ENCODE measurements at regions not wholly inside any gene's neighbourhood (a gene's known extent, or its start where the extent isn't known, plus 50 kb on each side); places are given as distances from the start of the nearest gene placed in this dataset.

GRCh38 chr5:31086839-31087415 is 106.6 kb upstream of the CDH6 start:
- no peak for TF ChIP-seq CTCF (conservative IDR thresholded peaks at IDR 0.05; ENCODE audit: low read length)
- no peak for TF ChIP-seq EZH2phosphoT487 (IDR thresholded peaks at IDR 0.05; ENCODE audit: borderline replicate concordance, low read depth, low read length)

Data from OCI-LY7 (cell line).